Posterior cingulate gyrus (tissue), 11 donors: ENCODE measurements at regions not wholly inside any gene's neighbourhood (a gene's known extent, or its start where the extent isn't known, plus 50 kb on each side); places are given as distances from the start of the nearest gene placed in this dataset.

Experiments used
- DNase-seq, 10 donors: peaks; one replicate each; pipeline versions ENCODE4 v3.0.0 to v3.0.0-alpha.2; 2020 to 2021; ENCODE audit warnings: mixed read lengths in 3 of 10
- intact Hi-C: fragments of 100-400 bp; cut with DNase I; formaldehyde crosslinking; loops from one replicate; pipeline ENCODE4 v1.15.1; 2023

DNA sequence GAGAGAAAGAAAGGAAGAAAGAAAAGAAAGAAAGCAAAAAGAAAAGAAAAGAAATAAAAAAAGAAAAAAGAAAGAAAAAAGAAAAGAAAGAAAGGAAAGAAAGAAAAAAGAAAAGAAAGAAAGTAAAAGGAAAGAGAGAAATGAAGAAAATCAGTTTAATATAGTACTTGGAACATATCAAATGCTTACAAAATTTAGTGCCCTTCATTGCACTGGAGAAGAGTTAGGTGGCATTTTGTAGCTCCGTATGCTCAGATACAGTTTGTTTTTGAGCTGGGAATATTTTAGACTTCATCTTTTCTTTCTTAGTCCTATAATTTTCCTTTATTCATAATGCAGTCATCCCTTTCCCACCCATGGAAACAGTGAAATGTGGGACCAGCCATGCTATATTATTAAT, 56.2 kb upstream of the APP start:
- intact Hi-C loops = no loop called here
- DNase-seq = no peak

GRCh38 chr21:26225046-26225445, 54.5 kb upstream of the APP start:
- no peak for DNase-seq
- intact Hi-C loops = no loop called here

- no peak for DNase-seq
- intact Hi-C loops = no loop called here
Observed at GRCh38 chr21:26224366-26224765, 53.8 kb upstream of the APP start.
